GM12874 (cell line): ENCODE measurements at regions not wholly inside any gene's neighbourhood (a gene's known extent, or its start where the extent isn't known, plus 50 kb on each side); places are given as distances from the start of the nearest gene placed in this dataset.

ENCODE experiments used
- TF ChIP-seq, protein P1 (sequence below): IDR thresholded peaks from 2 replicates; pipeline ENCODE4 v1.5.1; 2011; ENCODE audit warnings: low read depth, mild to moderate bottlenecking, control low read depth, low read length, moderate library complexity; ENCODE audit not compliant: insufficient read depth

DNA sequence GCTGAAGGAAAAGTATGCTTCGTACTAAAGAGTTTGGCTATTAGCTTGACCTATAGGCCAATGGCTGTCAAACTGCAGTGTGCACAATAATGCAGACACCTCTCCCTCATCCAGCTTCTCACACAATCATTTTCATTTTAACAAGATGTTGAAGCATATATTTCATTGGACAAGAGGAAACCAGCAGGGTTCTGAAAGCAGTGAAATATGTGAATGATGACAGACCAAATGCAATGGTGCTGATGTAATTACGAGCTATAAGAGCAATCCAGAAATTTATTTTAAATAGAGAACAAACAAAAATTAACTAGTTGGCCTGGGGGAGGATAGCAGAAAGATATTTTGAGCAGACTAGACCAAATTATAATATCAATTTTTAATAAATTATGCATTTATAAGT, 331.5 kb upstream of the AKR1E2 start:
- TF ChIP-seq, protein P1, sequence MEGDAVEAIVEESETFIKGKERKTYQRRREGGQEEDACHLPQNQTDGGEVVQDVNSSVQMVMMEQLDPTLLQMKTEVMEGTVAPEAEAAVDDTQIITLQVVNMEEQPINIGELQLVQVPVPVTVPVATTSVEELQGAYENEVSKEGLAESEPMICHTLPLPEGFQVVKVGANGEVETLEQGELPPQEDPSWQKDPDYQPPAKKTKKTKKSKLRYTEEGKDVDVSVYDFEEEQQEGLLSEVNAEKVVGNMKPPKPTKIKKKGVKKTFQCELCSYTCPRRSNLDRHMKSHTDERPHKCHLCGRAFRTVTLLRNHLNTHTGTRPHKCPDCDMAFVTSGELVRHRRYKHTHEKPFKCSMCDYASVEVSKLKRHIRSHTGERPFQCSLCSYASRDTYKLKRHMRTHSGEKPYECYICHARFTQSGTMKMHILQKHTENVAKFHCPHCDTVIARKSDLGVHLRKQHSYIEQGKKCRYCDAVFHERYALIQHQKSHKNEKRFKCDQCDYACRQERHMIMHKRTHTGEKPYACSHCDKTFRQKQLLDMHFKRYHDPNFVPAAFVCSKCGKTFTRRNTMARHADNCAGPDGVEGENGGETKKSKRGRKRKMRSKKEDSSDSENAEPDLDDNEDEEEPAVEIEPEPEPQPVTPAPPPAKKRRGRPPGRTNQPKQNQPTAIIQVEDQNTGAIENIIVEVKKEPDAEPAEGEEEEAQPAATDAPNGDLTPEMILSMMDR: no peak

DNA sequence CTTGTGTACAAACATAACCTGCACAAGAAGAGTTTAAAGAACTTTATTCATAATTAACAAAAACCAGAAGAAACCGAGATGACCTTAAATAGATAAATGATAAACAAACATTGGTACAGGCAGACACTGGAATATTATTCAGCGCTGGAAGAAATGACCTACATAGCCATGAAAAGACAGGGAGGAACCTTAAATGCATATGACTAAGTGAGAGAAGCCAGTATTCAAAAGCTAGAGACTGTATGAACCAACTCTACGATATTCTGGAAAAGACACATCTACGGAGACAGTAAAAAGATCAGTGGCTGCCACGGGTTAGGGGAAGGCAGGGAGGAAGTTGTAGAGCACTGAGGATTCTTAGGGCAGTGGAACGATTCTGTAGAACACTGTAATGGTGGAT, 333.8 kb upstream of the AKR1E2 start:
- TF ChIP-seq, protein P1: no peak

DNA sequence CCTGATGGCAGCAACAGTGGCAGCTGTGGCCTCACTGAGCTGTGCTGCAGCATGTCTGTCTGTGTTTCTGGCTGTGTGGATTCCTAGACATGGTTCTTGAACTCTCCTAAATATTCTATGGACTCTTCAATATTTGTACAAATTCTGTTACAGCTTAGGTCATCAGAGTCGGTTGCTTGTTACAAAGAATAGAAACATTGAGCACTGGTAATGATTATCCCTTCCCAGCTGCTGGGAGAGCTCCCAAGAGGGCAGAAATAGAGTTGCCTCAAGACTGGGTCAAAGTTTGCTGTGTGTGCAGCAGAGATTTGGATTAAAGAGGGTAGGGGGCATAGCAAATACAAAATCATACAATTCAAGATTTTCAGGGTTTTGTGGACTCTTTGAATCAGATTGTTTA, 337.1 kb upstream of the AKR1E2 start:
- TF ChIP-seq, protein P1: no peak

GRCh38 chr10:4485636-4486035, 340.4 kb upstream of the AKR1E2 start:
- TF ChIP-seq, protein P1: no peak

DNA sequence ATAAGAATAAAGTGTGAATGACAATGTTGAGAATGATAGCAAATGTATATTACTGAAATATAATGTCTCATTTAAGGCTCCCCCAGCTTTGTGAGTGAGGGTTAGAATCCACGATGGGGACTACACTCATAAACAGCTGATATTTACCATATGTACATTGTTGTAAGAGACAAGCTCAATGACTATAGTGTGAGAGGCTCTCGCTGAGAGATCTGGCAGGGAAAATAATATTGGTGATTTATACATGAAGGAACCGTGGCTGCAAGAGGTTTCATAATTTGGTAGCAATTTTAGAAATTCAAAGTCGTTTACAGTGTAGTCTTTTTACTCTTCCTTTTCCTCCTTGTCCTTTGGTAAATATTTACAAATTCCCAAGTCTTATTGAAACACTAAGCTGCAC, 342.2 kb upstream of the AKR1E2 start:
- TF ChIP-seq, protein P1: no peak

DNA sequence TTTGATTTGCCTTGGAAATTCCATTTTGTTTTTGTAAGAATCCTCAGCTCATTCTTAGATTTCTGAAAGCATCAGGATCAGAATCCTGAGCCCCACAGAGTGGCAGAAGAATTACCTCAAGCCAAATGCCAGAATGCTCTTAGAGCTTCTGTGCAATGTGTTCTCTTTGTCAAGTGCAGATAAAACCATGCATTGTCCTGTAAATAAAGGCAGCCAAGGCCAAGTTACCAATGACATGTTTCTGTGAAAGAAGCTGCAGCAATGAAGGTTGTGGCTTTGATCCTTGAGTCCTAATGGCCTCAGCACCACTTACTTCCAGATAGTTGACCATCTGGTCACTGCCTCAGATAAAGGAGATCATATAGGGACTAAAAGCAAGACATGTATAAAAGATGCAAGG, 343.3 kb upstream of the AKR1E2 start:
- TF ChIP-seq, protein P1: no peak

GRCh38 chr10:4481192-4481591, 344.8 kb upstream of the AKR1E2 start:
- TF ChIP-seq, protein P1: no peak

DNA sequence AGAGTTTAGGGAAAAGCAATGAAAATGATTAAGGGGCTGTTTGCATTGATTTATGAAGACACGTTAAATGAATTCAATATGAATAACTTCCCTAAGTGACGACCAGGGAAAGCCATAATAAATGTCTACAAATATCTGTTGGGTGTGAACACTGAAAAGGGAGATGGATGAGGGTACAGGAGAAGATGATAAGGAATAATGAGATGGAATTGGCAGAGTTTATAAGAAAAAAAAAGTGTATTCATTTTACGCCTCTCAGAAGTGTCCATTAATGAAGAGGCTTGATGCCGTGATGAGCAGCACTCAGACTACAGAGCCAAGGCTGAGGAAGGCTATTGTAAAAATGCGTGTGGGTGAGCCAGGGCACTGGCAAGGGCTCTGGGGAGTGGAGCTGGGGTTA, 346.7 kb upstream of the AKR1E2 start:
- TF ChIP-seq, protein P1: no peak
